BE2C (cell line): ENCODE measurements at regions not wholly inside any gene's neighbourhood (a gene's known extent, or its start where the extent isn't known, plus 50 kb on each side); places are given as distances from the start of the nearest gene placed in this dataset.

Experiments used
- DNase-seq: peaks from one replicate; pipeline ENCODE4 v3.0.0-alpha.2; 2020
- H3K27me3 ChIP-seq: fragments of 250-450 bp; sonication (Bioruptor Pico); 2 replicates; pipeline ENCODE4 v1.5.1; 2020; ENCODE audit warnings: mild to moderate bottlenecking
- H3K36me3 ChIP-seq: fragments of 250-450 bp; sonication (Bioruptor Pico); 2 replicates; pipeline ENCODE4 v1.5.1; 2020; ENCODE audit warnings: mild to moderate bottlenecking
- H3K4me1 ChIP-seq: fragments of 250-450 bp; sonication (Bioruptor Pico); 2 replicates; pipeline ENCODE4 v1.5.1; 2020
- H3K4me3 ChIP-seq: 2 replicates; pipeline ENCODE4 v1.5.1; 2011; ENCODE audit warnings: low read depth, low read length
- H3K9me3 ChIP-seq: fragments of 250-450 bp; sonication (Bioruptor Pico); 2 replicates; pipeline ENCODE4 v1.5.1; 2020
- CTCF ChIP-seq: IDR thresholded peaks from 2 replicates; pipeline ENCODE4 v1.5.1; 2012; ENCODE audit warnings: mild to moderate bottlenecking, low read depth, low read length

- H3K4me3 ChIP-seq = no peak overlapping the region
- TF ChIP-seq CTCF = no peak
- H3K36me3 ChIP-seq = no peaks in the 10 kb centered on the region
- no peaks in the 10 kb centered on the region for H3K27me3 ChIP-seq
- no peaks in the 10 kb centered on the region; the same call in 1 of the 2 replicates for H3K4me1 ChIP-seq
- DNase-seq = no peak
- H3K9me3 ChIP-seq = no peaks in the 10 kb centered on the region
Measured at GRCh38 chr21:15256996-15257395, 192.2 kb upstream of the NRIP1 start.

GRCh38 chr21:15257646-15258045, 192.8 kb upstream of the NRIP1 start:
- Histone ChIP-seq H3K9me3 (no peaks in the 10 kb centered on the region), H3K4me1 (no peaks in the 10 kb centered on the region; the same call in 1 of the 2 replicates), H3K4me3 (no peak overlapping the region), H3K27me3 (no peaks in the 10 kb centered on the region), H3K36me3 (no peaks in the 10 kb centered on the region)
- DNase-seq = no peak
- TF ChIP-seq CTCF = no peak

GRCh38 chr21:15259824-15260223, 195.0 kb upstream of the NRIP1 start:
- Histone ChIP-seq H3K9me3 (no peaks in the 10 kb centered on the region), H3K4me1 (peaks cover 7% of the 10 kb centered on the region), H3K27me3 (no peaks in the 10 kb centered on the region), H3K36me3 (no peaks in the 10 kb centered on the region), H3K4me3 (no peak overlapping the region)
- DNase-seq = no peak
- TF ChIP-seq CTCF = no peak

GRCh38 chr21:15260604-15261003, 195.8 kb upstream of the NRIP1 start:
- no peak for TF ChIP-seq CTCF
- Histone ChIP-seq H3K27me3 (no peaks in the 10 kb centered on the region), H3K4me1 (peaks cover 11% of the 10 kb centered on the region), H3K36me3 (no peaks in the 10 kb centered on the region), H3K4me3 (no peak overlapping the region), H3K9me3 (no peaks in the 10 kb centered on the region)
- DNase-seq = no peak

GRCh38 chr21:15264084-15264665, 199.4 kb upstream of the NRIP1 start:
- Histone ChIP-seq H3K4me3 (no peak overlapping the region), H3K4me1 (peaks cover 11% of the 10 kb centered on the region; the same call in 1 of the 2 replicates), H3K36me3 (no peaks in the 10 kb centered on the region), H3K27me3 (no peaks in the 10 kb centered on the region), H3K9me3 (no peaks in the 10 kb centered on the region)
- TF ChIP-seq CTCF = no peak
- DNase-seq = no peak

GRCh38 chr21:15272171-15272570, 207.4 kb upstream of the NRIP1 start:
- Histone ChIP-seq H3K4me3 (no peak overlapping the region), H3K9me3 (no peaks in the 10 kb centered on the region), H3K36me3 (no peaks in the 10 kb centered on the region), H3K27me3 (no peaks in the 10 kb centered on the region), H3K4me1 (no peaks in the 10 kb centered on the region)
- TF ChIP-seq CTCF = no peak
- no peak for DNase-seq
